Esophagus squamous epithelium (tissue), 5 donors: ENCODE measurements at regions not wholly inside any gene's neighbourhood (a gene's known extent, or its start where the extent isn't known, plus 50 kb on each side); places are given as distances from the start of the nearest gene placed in this dataset.

ENCODE experiments used
- DNase-seq: peaks from one replicate; lab custom pipeline; 2025; lab: John Stamatoyannopoulos, UW
- H3K27ac ChIP-seq, 4 donors: fragments of 200-600 bp; sonication (generic); one replicate each; pipeline ENCODE4 v1.5.1; 2016 to 2019; ENCODE audit warnings: mild to moderate bottlenecking in 1 of 4
- H3K27me3 ChIP-seq, 4 donors: fragments of 200-600 bp; sonication (generic); 1 replicate in 3 of 4; 2 replicates in 1 of 4; pipeline versions ENCODE4 v1.5.1 to v1.6.0; 2017 to 2021; ENCODE audit warnings: antibody characterized with exemption in 1 of 4
- H3K36me3 ChIP-seq, 3 donors: fragments of 200-600 bp; sonication (generic); one replicate each; pipeline ENCODE4 v1.5.1; 2016 to 2019
- H3K4me1 ChIP-seq, 3 donors: fragments of 200-600 bp; sonication (generic); one replicate each; pipeline ENCODE4 v1.5.1; 2017 to 2019
- H3K4me3 ChIP-seq, 4 donors: fragments of 200-600 bp; sonication (generic); 1 replicate in 3 of 4; 2 replicates in 1 of 4; pipeline ENCODE4 v1.5.1; 2016 to 2019; ENCODE audit warnings: mild to moderate bottlenecking in 2 of 4, moderate library complexity in 1 of 4
- H3K9me3 ChIP-seq, 3 donors: fragments of 200-600 bp; sonication (generic); one replicate each; pipeline ENCODE4 v1.5.1; 2016 to 2019
- CTCF ChIP-seq, 6 experiments: fragments of 450-650 bp in 4 of 6; fragments of 200-600 bp in 2 of 6; sonication (generic) in 2 of 6; IDR thresholded peaks; one replicate each; pipeline ENCODE4 v1.5.1; 2016 to 2019; ENCODE audit warnings: antibody characterized with exemption in 6 of 6, mild to moderate bottlenecking in 4 of 6, moderate library complexity in 4 of 6
- POLR2A ChIP-seq, 4 donors: fragments of 450-650 bp; IDR thresholded peaks; one replicate each; pipeline ENCODE4 v1.6.1; 2017; ENCODE audit warnings: antibody characterized with exemption in 4 of 4, mild to moderate bottlenecking in 4 of 4, moderate library complexity in 3 of 4
- WGBS, 2 donors: methylation state at CpG; one replicate each; pipeline ENCODE4 v1.1.5; 2018; 5-methylcytosine and 5-hydroxymethylcytosine counted together
- intact Hi-C: fragments of 100-400 bp; cut with DNase I; formaldehyde crosslinking; loops from one replicate; pipeline ENCODE4 v1.15.0; 2022
- donor health status: DM: yes; HTN: yes; CAD: no.

GRCh38 chr22:27583856-27584255, 217.7 kb downstream of the MN1 start:
- no peak overlapping the region for H3K4me3 ChIP-seq
- intact Hi-C loops: no loop called here
- H3K9me3 ChIP-seq: no peaks in the 10 kb centered on the region
- no peak for DNase-seq
- WGBS, 2 donors: 40 to 60% methylated on average over 2 to 4 of the region's 9 CpGs
- no peaks in the 10 kb centered on the region for H3K36me3 ChIP-seq
- H3K27ac ChIP-seq: no peak overlapping the region
- TF ChIP-seq POLR2A (IDR thresholded peaks at IDR 0.05) (no peak), CTCF (IDR thresholded peaks at IDR 0.05) (no peak)
- no peaks in the 10 kb centered on the region for H3K27me3 ChIP-seq
- H3K4me1 ChIP-seq: peaks cover 0 to 36% (median 4%) of the 10 kb centered on the region in 3 donors

DNA sequence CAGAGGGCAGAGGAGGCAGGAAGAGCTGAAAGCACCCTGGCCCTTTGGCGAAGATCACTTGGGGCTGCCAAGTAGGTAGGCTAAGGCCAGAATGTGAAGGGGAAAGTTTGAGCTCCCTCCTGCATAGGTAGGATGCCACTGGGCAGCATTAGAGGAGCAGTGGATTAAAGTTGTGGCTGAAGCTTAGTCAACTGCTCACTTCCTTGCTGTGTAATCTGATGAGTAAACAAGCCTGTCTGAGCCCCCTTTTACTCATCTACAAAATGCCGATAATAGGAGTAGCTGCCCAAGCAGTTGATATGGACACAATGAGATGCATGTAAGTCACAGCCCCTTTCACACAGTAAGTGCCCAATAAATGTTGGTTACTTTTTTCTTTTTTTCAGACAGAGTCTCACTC, 216.4 kb downstream of the MN1 start:
- DNase-seq: no peak
- WGBS, 2 donors: 47 to 50% methylated on average over 1 to 2 of the region's 2 CpGs

DNA sequence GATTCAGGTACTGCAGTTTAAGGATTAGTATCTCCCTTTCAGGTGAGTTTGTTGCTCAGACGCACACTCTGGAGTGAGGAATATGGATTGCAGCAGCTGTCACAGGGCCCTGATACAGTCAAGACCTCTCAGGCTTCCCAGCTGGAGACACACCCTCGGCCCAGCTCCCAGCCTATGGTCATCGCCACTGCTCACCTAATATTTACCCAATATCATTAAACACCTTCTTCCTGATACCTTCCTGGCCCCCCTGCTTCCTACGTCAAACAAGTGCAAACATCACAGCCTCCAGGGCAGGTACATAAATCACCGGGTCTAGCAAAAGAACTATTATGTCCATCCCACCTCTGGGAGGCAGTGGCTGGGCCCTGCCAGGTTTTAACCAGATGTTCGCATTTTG, 213.3 kb downstream of the MN1 start:
- intact Hi-C loops: no loop called here
- Histone ChIP-seq H3K4me3 (no peak overlapping the region), H3K27me3 (no peaks in the 10 kb centered on the region), H3K27ac (no peak overlapping the region), H3K4me1 (peaks cover 0 to 10% (median 0%) of the 10 kb centered on the region in 3 donors), H3K9me3 (no peaks in the 10 kb centered on the region), H3K36me3 (no peaks in the 10 kb centered on the region)
- DNase-seq: no peak
- TF ChIP-seq POLR2A (IDR thresholded peaks at IDR 0.05) (no peak), CTCF (IDR thresholded peaks at IDR 0.05) (no peak)
- 40 to 54% methylated on average over 6 of the region's 6 CpGs for WGBS, 2 donors

More for the DNA sequence above, 216.4 kb downstream of the MN1 start:
- Histone ChIP-seq H3K9me3 (no peaks in the 10 kb centered on the region), H3K4me3 (no peak overlapping the region), H3K36me3 (no peaks in the 10 kb centered on the region), H3K4me1 (peaks cover 0 to 36% (median 4%) of the 10 kb centered on the region in 3 donors), H3K27ac (no peak overlapping the region), H3K27me3 (no peaks in the 10 kb centered on the region)
- intact Hi-C loops: no loop called here
- TF ChIP-seq POLR2A (IDR thresholded peaks at IDR 0.05): no peak

DNA sequence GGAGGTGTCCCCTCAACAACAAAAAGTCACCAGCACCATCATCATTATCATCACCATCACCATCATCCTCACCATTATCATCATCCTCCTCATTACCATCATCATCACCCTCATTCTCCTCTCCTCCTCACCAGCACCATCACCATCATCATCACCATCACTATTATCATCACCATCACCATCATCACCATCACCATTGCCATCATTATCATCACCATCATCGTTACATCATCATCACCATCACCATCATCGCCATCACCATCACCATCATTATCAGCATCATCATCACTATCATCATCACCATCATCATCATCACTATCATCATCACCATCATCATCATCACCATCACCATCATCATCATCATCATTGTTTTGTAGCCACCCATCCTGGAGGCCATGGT, 212.6 kb downstream of the MN1 start:
- DNase-seq: no peak
- peaks cover 0 to 4% (median 0%) of the 10 kb centered on the region in 3 donors for H3K4me1 ChIP-seq
- no peak for TF ChIP-seq CTCF (IDR thresholded peaks at IDR 0.05)
- TF ChIP-seq POLR2A (IDR thresholded peaks at IDR 0.05): no peak
- H3K4me3 ChIP-seq: no peak overlapping the region
- 91 to 95% methylated on average over 2 of the region's 2 CpGs for WGBS, 2 donors
- no peaks in the 10 kb centered on the region for H3K36me3 ChIP-seq
- H3K9me3 ChIP-seq: no peaks in the 10 kb centered on the region
- H3K27ac ChIP-seq: no peak overlapping the region
- H3K27me3 ChIP-seq: no peaks in the 10 kb centered on the region
- intact Hi-C loops: no loop called here

DNA sequence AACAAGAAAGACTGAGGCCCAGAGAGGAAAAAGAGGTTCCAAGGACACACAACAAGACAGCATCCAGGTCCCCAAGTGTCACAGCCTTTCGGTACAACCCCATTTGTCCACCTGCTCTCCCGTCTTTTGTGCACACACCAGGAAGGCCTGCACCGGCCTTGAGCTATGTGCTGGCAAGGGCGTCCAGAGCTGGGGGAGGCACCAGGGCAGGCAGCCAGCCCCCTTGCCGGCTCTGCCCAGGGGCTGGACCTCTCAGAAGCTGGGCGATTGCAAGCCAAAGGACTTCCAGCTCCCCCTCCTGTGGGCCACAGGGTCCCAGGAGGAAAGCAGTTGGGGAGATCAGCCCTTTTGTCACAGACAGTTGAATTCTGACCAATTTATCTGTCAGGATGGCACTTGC, 210.5 kb downstream of the MN1 start:
- Histone ChIP-seq H3K27me3 (no peaks in the 10 kb centered on the region), H3K4me1 (no peaks in the 10 kb centered on the region), H3K4me3 (no peak overlapping the region), H3K27ac (no peak overlapping the region), H3K9me3 (no peaks in the 10 kb centered on the region), H3K36me3 (no peaks in the 10 kb centered on the region)
- intact Hi-C loops: no loop called here
- TF ChIP-seq CTCF (IDR thresholded peaks at IDR 0.05) (no peak), POLR2A (IDR thresholded peaks at IDR 0.05) (no peak)
- 62% methylated on average over 2 of the region's 6 CpGs; no CpG with 5 or more reads in 1 of the 2 donors for WGBS, 2 donors
- DNase-seq: no peak

GRCh38 chr22:27593378-27593777, 208.2 kb downstream of the MN1 start:
- intact Hi-C loops: no loop called here
- Histone ChIP-seq H3K27ac (no peak overlapping the region), H3K4me1 (no peaks in the 10 kb centered on the region), H3K4me3 (no peak overlapping the region), H3K9me3 (no peaks in the 10 kb centered on the region), H3K36me3 (no peaks in the 10 kb centered on the region), H3K27me3 (no peaks in the 10 kb centered on the region)
- 60 to 67% methylated on average over 2 of the region's 2 CpGs for WGBS, 2 donors
- no peak for TF ChIP-seq CTCF (IDR thresholded peaks at IDR 0.05)
- TF ChIP-seq POLR2A (IDR thresholded peaks at IDR 0.05): no peak
- DNase-seq: no peak
